HCT116 (cell line): ENCODE measurements at regions not wholly inside any gene's neighbourhood (a gene's known extent, or its start where the extent isn't known, plus 50 kb on each side); places are given as distances from the start of the nearest gene placed in this dataset.

Source experiments
- ATAC-seq: fragments of 200-7000 bp; cut with Tn5 transposase; 2 replicates; pipeline ENCODE4 v1.9.1; 2020; ENCODE audit warnings: mild to moderate bottlenecking, moderate library complexity
- BruUV-seq: library from RNA; stranded (reverse); fragments of 400-500 nt; replicated peaks from 2 replicates; lab custom pipeline; 2021; lab: Mats Ljungman, UMichigan
- CTCF ChIA-PET: fragments of 300-600 bp; sonication (Branson Sonifier 250); formaldehyde crosslinking; loops from one replicate; lab custom pipeline; 2021; ENCODE audit warnings: antibody characterized with exemption; lab: Charles Lee
- POLR2A ChIA-PET: fragments of 300-600, 350-600 bp; sonication (Branson Sonifier 250); formaldehyde crosslinking; loops from one replicate; lab custom pipeline; 2021; ENCODE audit warnings: antibody characterized with exemption; lab: Charles Lee
- RAD21 ChIA-PET, 2 experiments: fragments of 300-600 bp; sonication (Branson Sonifier 250); formaldehyde crosslinking; loops; one replicate each; lab custom pipeline; 2023; ENCODE audit warnings: low total read pairs in 2 of 2; ENCODE audit not compliant: uncharacterized antibody in 2 of 2, unreplicated experiment in 2 of 2, low non-redundant PET in 1 of 2; lab: Charles Lee
- DNase-seq: peaks from one replicate; pipeline ENCODE4 v3.0.0-alpha.2; 2010; ENCODE audit warnings: low read depth, low spot score
- H2AFZ ChIP-seq: fragments of 200-600 bp; shearing (Covaris generic), sonication (generic); 2 replicates; pipeline ENCODE4 v1.6.1; 2017; ENCODE audit warnings: low read depth, mixed run types, mixed read lengths, antibody characterized with exemption, low read length; ENCODE audit not compliant: poor library complexity, severe bottlenecking
- H3K27ac ChIP-seq: 2 replicates; pipeline ENCODE4 v1.5.1; 2012; ENCODE audit warnings: low read depth, low read length
- H3K27me3 ChIP-seq: fragments of 200-600 bp; sonication (generic); 2 replicates; pipeline ENCODE4 v1.6.1; 2016; ENCODE audit warnings: mixed run types, low read length, mixed read lengths; ENCODE audit not compliant: insufficient read depth
- H3K36me3 ChIP-seq, 2 experiments: fragments of 200-500 bp in 1 of 2; fragments of 200-600 bp in 1 of 2; sonication (Bioruptor generic) in 1 of 2; sonication (generic) in 1 of 2; 2 replicates each; pipeline versions ENCODE4 v1.5.1 to v1.6.1; 2014 to 2016; ENCODE audit warnings: low read length in 2 of 2, inconsistent platforms in 1 of 2, mixed read lengths in 1 of 2, mixed run types in 1 of 2; ENCODE audit not compliant: insufficient read depth in 2 of 2, control insufficient read depth in 1 of 2
- H3K4me1 ChIP-seq, 2 experiments: fragments of 200-600 bp in 1 of 2; sonication (generic) in 1 of 2; 2 replicates each; pipeline versions ENCODE4 v1.5.1 to v1.6.1; 2012 to 2017; ENCODE audit warnings: low read length in 2 of 2, inconsistent platforms in 1 of 2, mild to moderate bottlenecking in 1 of 2, mixed read lengths in 1 of 2, mixed run types in 1 of 2, moderate library complexity in 1 of 2; ENCODE audit not compliant: insufficient read depth in 2 of 2, control insufficient read depth in 1 of 2
- H3K4me2 ChIP-seq: fragments of 200-600 bp; sonication (generic); 2 replicates; pipeline ENCODE4 v1.6.1; 2017; ENCODE audit warnings: mixed run types, low read length, mixed read lengths
- H3K4me3 ChIP-seq, 2 experiments: fragments of 200-600 bp in 1 of 2; sonication (generic) in 1 of 2; replicated peaks in 1 of 2; 2 replicates each; pipeline ENCODE4 v1.5.1; 2011 to 2016; ENCODE audit warnings: low read length in 2 of 2, control low read depth in 1 of 2, low read depth in 1 of 2, mild to moderate bottlenecking in 1 of 2, mixed read lengths in 1 of 2, mixed run types in 1 of 2
- H3K79me2 ChIP-seq: fragments of 200-600 bp; sonication (generic); 2 replicates; pipeline ENCODE4 v1.6.1; 2017; ENCODE audit warnings: mild to moderate bottlenecking, mixed run types, low read length, moderate library complexity, mixed read lengths; ENCODE audit not compliant: insufficient read depth
- H3K9ac ChIP-seq: fragments of 200-600 bp; sonication (generic); 2 replicates; pipeline ENCODE4 v1.6.1; 2016; ENCODE audit warnings: low read length, mixed read lengths
- H3K9me2 ChIP-seq: fragments of 200-600 bp; sonication (generic), shearing (Covaris generic); 2 replicates; pipeline ENCODE4 v1.6.1; 2017; ENCODE audit warnings: mixed run types, mild to moderate bottlenecking, moderate library complexity; ENCODE audit not compliant: insufficient read depth
- H3K9me3 ChIP-seq, 2 experiments: fragments of 200-500 bp in 1 of 2; fragments of 200-600 bp in 1 of 2; sonication (Bioruptor generic) in 1 of 2; sonication (generic) in 1 of 2; 2 replicates each; pipeline ENCODE4 v1.6.1; 2014 to 2017; ENCODE audit warnings: low read length in 2 of 2, mixed read lengths in 2 of 2, inconsistent platforms in 1 of 2, low read depth in 1 of 2, mild to moderate bottlenecking in 1 of 2, mixed run types in 1 of 2, moderate library complexity in 1 of 2; ENCODE audit not compliant: control insufficient read depth in 1 of 2, insufficient read depth in 1 of 2
- H4K20me1 ChIP-seq: fragments of 200-600 bp; sonication (generic), shearing (Covaris generic); 2 replicates; pipeline ENCODE4 v1.6.1; 2017; ENCODE audit warnings: mixed run types, mild to moderate bottlenecking, moderate library complexity; ENCODE audit not compliant: insufficient read depth
- CBX3 ChIP-seq: IDR thresholded peaks from 2 replicates; pipeline ENCODE4 v1.6.1; 2012; ENCODE audit warnings: low read depth
- CEBPB ChIP-seq: IDR thresholded peaks from 2 replicates; pipeline ENCODE4 v1.6.1; 2012; ENCODE audit warnings: low read depth
- EGR1 ChIP-seq: IDR thresholded peaks from 2 replicates; pipeline ENCODE4 v1.6.1; 2012; ENCODE audit warnings: low read depth
- EZH2 ChIP-seq: fragments of 200-600 bp; sonication (generic); IDR thresholded peaks from 2 replicates; pipeline ENCODE4 v1.6.1; 2017; ENCODE audit warnings: antibody characterized with exemption, mixed run types
- EZH2phosphoT487 ChIP-seq: fragments of 200-600 bp; IDR thresholded peaks from 2 replicates; pipeline ENCODE4 v1.6.1; 2018; ENCODE audit warnings: antibody characterized with exemption, borderline replicate concordance
- FOSL1 ChIP-seq: IDR thresholded peaks from 2 replicates; pipeline ENCODE4 v1.6.1; 2012; ENCODE audit warnings: low read depth
- JUND ChIP-seq: IDR thresholded peaks from 2 replicates; pipeline ENCODE4 v1.6.1; 2012
- POLR2A ChIP-seq: IDR thresholded peaks from 2 replicates; pipeline ENCODE4 v1.7.0; 2011; ENCODE audit warnings: borderline replicate concordance; ENCODE audit not compliant: insufficient read depth, insufficient read length; ENCODE audit errors: extremely low read depth
- POLR2AphosphoS5 ChIP-seq: IDR thresholded peaks from 2 replicates; pipeline ENCODE4 v1.6.1; 2011; ENCODE audit warnings: mild to moderate bottlenecking, low read depth, low read length, moderate library complexity
- RAD21 ChIP-seq: IDR thresholded peaks from 2 replicates; pipeline ENCODE4 v1.6.1; 2012; ENCODE audit warnings: low read depth, mild to moderate bottlenecking
- SIN3A ChIP-seq: IDR thresholded peaks from 2 replicates; pipeline ENCODE4 v1.6.1; 2012; ENCODE audit warnings: low read depth
- TCF7L2 ChIP-seq: IDR thresholded peaks from 2 replicates; pipeline ENCODE4 v1.7.0; 2011; ENCODE audit warnings: borderline replicate concordance, inconsistent platforms; ENCODE audit not compliant: insufficient read depth, insufficient read length; ENCODE audit errors: extremely low read depth
- YY1 ChIP-seq: IDR thresholded peaks from 2 replicates; pipeline ENCODE4 v1.6.1; 2011; ENCODE audit warnings: low read length, low read depth, moderate library complexity, mild to moderate bottlenecking; ENCODE audit not compliant: insufficient replicate concordance; ENCODE audit errors: extremely low read depth
- ZFX ChIP-seq: fragments of 450-650 bp; IDR thresholded peaks from 2 replicates; pipeline ENCODE4 v1.6.1; 2017
- ZNF274 ChIP-seq: fragments of 200-500 bp; sonication (Bioruptor generic); IDR thresholded peaks from 2 replicates; pipeline ENCODE4 v1.6.1; 2014; ENCODE audit warnings: mild to moderate bottlenecking, low read depth, low read length, inconsistent platforms
- intact Hi-C: fragments of 100-400 bp; cut with micrococcal nuclease; formaldehyde crosslinking; loops from 2 replicates; pipeline ENCODE4 v1.10.0; 2022
- TF ChIP-seq, protein P1 (sequence below): IDR thresholded peaks from 2 replicates; pipeline ENCODE4 v1.6.1; 2012
- TF ChIP-seq, protein P2 (sequence below): IDR thresholded peaks from 2 replicates; pipeline ENCODE4 v1.6.1; 2012; ENCODE audit warnings: low read depth
- TF ChIP-seq, protein P3 (sequence below), 3 experiments: fragments of 200-600 bp in 1 of 3; sonication (generic) in 1 of 3; IDR thresholded peaks in 2 of 3; conservative IDR thresholded peaks in 1 of 3; 2 replicates each; pipeline ENCODE4 v1.5.1; 2012 to 2017; ENCODE audit warnings: low read depth in 2 of 3, low read length in 2 of 3, antibody characterized with exemption in 1 of 3, borderline replicate concordance in 1 of 3, control low read depth in 1 of 3, mild to moderate bottlenecking in 1 of 3, mixed read lengths in 1 of 3, mixed run types in 1 of 3, moderate library complexity in 1 of 3; ENCODE audit not compliant: insufficient read depth in 1 of 3
- TF ChIP-seq, protein P4 (sequence below): IDR thresholded peaks from 2 replicates; pipeline ENCODE4 v1.6.1; 2011; ENCODE audit warnings: mild to moderate bottlenecking, low read length, moderate library complexity; ENCODE audit not compliant: insufficient replicate concordance; ENCODE audit errors: extremely low read depth
- TF ChIP-seq, protein P5 (sequence below): IDR thresholded peaks from 2 replicates; pipeline ENCODE4 v1.6.1; 2012

DNA sequence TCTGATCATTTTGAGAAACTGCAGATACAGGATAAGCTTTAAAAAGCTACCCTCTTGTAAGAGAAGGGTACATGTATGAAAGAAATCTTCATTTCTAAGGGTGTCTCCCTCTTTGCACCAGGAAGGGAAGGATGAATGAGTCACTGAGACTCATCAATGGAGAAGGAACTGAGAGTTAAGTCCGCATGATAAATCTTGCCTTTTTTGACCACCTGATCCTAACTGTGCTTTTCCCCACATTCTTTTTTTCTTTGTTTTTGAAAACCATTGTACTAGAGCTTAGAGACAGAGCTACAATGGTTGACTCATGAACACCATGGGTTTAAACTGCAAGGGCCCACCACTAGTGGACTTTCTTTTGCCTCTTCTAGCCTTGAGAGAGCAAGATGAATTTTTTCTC, 353.0 kb upstream of the RGS17 start (continued):
- TF ChIP-seq POLR2A (no peak), EZH2phosphoT487 (no peak), EZH2 (no peak), YY1 (no peak), SIN3A (no peak), CEBPB (no peak), EGR1 (no peak), CBX3 (no peak)
- TF ChIP-seq, protein P1, sequence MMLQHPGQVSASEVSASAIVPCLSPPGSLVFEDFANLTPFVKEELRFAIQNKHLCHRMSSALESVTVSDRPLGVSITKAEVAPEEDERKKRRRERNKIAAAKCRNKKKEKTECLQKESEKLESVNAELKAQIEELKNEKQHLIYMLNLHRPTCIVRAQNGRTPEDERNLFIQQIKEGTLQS, result no peak
- TF ChIP-seq, protein P2, sequence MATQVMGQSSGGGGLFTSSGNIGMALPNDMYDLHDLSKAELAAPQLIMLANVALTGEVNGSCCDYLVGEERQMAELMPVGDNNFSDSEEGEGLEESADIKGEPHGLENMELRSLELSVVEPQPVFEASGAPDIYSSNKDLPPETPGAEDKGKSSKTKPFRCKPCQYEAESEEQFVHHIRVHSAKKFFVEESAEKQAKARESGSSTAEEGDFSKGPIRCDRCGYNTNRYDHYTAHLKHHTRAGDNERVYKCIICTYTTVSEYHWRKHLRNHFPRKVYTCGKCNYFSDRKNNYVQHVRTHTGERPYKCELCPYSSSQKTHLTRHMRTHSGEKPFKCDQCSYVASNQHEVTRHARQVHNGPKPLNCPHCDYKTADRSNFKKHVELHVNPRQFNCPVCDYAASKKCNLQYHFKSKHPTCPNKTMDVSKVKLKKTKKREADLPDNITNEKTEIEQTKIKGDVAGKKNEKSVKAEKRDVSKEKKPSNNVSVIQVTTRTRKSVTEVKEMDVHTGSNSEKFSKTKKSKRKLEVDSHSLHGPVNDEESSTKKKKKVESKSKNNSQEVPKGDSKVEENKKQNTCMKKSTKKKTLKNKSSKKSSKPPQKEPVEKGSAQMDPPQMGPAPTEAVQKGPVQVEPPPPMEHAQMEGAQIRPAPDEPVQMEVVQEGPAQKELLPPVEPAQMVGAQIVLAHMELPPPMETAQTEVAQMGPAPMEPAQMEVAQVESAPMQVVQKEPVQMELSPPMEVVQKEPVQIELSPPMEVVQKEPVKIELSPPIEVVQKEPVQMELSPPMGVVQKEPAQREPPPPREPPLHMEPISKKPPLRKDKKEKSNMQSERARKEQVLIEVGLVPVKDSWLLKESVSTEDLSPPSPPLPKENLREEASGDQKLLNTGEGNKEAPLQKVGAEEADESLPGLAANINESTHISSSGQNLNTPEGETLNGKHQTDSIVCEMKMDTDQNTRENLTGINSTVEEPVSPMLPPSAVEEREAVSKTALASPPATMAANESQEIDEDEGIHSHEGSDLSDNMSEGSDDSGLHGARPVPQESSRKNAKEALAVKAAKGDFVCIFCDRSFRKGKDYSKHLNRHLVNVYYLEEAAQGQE, result no peak

DNA sequence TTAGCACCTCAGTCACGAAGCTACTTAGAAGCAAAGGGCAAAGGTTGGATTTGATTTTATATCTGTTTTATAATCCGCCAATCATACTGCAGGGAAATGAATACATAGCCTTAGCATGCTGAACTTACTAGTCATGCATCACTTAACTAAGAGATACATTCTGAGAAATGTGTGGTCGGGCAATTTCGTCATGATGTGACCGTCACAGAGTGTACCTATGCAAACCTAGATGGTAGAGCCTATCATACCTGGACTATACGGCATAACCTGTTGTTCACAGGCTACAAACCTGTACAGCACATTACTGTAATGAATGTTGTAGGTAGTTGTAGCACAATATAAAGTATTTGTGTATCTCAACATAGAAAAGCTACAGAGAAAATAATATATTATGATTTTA, 345.2 kb upstream of the RGS17 start:
- ATAC-seq, result no peak
- H3K36me3 ChIP-seq, result no peaks in the 10 kb centered on the region
- RAD21 ChIA-PET, result no interaction called here
- H3K4me3 ChIP-seq, result no peak overlapping the region
- H4K20me1 ChIP-seq, result no peaks in the 10 kb centered on the region; the same call in 1 of the 2 replicates
- H3K4me2 ChIP-seq, result no peak overlapping the region
- no peak overlapping the region for H3K9ac ChIP-seq
- BruUV-seq, result no TSS peak
- CTCF ChIA-PET, result no interaction called here
- no peak overlapping the region for H2AFZ ChIP-seq
- no peaks in the 10 kb centered on the region for H3K4me1 ChIP-seq
- H3K27me3 ChIP-seq, result no peaks in the 10 kb centered on the region
- POLR2A ChIA-PET, result no interaction called here
- H3K27ac ChIP-seq, result no peak overlapping the region
- H3K79me2 ChIP-seq, result no peaks in the 10 kb centered on the region
- H3K9me3 ChIP-seq, result no peaks in the 10 kb centered on the region
- intact Hi-C loops, result no loop called here
- H3K9me2 ChIP-seq, result no peaks in the 10 kb centered on the region
- DNase-seq, result no peak
- TF ChIP-seq, protein P3, sequence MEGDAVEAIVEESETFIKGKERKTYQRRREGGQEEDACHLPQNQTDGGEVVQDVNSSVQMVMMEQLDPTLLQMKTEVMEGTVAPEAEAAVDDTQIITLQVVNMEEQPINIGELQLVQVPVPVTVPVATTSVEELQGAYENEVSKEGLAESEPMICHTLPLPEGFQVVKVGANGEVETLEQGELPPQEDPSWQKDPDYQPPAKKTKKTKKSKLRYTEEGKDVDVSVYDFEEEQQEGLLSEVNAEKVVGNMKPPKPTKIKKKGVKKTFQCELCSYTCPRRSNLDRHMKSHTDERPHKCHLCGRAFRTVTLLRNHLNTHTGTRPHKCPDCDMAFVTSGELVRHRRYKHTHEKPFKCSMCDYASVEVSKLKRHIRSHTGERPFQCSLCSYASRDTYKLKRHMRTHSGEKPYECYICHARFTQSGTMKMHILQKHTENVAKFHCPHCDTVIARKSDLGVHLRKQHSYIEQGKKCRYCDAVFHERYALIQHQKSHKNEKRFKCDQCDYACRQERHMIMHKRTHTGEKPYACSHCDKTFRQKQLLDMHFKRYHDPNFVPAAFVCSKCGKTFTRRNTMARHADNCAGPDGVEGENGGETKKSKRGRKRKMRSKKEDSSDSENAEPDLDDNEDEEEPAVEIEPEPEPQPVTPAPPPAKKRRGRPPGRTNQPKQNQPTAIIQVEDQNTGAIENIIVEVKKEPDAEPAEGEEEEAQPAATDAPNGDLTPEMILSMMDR (IDR thresholded peaks at IDR 0.05 in 2 of 3, conservative IDR thresholded peaks at IDR 0.05 in 1 of 3; ENCODE audit: borderline replicate concordance in 1 of 3, insufficient read depth in 1 of 3, low read depth in 2 of 3, low read length in 2 of 3), result no peak
- TF ChIP-seq, protein P4, sequence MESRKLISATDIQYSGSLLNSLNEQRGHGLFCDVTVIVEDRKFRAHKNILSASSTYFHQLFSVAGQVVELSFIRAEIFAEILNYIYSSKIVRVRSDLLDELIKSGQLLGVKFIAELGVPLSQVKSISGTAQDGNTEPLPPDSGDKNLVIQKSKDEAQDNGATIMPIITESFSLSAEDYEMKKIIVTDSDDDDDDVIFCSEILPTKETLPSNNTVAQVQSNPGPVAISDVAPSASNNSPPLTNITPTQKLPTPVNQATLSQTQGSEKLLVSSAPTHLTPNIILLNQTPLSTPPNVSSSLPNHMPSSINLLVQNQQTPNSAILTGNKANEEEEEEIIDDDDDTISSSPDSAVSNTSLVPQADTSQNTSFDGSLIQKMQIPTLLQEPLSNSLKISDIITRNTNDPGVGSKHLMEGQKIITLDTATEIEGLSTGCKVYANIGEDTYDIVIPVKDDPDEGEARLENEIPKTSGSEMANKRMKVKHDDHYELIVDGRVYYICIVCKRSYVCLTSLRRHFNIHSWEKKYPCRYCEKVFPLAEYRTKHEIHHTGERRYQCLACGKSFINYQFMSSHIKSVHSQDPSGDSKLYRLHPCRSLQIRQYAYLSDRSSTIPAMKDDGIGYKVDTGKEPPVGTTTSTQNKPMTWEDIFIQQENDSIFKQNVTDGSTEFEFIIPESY, result no peak
- TF ChIP-seq ZNF274 (no peak), FOSL1 (no peak), POLR2AphosphoS5 (no peak), ZFX (no peak), POLR2A (no peak), RAD21 (no peak), TCF7L2 (no peak), JUND (no peak), SIN3A (no peak)
- TF ChIP-seq, protein P5, sequence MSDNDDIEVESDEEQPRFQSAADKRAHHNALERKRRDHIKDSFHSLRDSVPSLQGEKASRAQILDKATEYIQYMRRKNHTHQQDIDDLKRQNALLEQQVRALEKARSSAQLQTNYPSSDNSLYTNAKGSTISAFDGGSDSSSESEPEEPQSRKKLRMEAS, result no peak
